ENCODE measurements at regions not wholly inside any gene's neighbourhood (a gene's known extent, or its start where the extent isn't known, plus 50 kb on each side); places are given as distances from the start of the nearest gene placed in this dataset.

GRCh38 chr2:59702026-59702425 is 851.4 kb downstream of the BCL11A start:
- Histone ChIP-seq H3K4me3 (ENCODE audit: low read length) (no peak overlapping the region), H3K4me1 (ENCODE audit: control insufficient read depth, insufficient read depth, low read length) (no peaks in the 10 kb centered on the region), H3K27ac (ENCODE audit: low read length) (no peak overlapping the region), H3K9me3 (ENCODE audit: control insufficient read depth, low read length) (no peaks in the 10 kb centered on the region), H3K27me3 (ENCODE audit: control insufficient read depth, insufficient read depth) (no peaks in the 10 kb centered on the region)
- whole genome bisulfite sequencing = 79% methylated on average over 1 of the region's 1 CpG
- intact Hi-C loops (cut with DNase I) = no loop called here
- DNase-seq = no peak
- ATAC-seq = no peak

- no peak overlapping the region for H3K27ac ChIP-seq (ENCODE audit: low read length)
- no peaks in the 10 kb centered on the region for H3K9me3 ChIP-seq (ENCODE audit: control insufficient read depth, low read length)
- 80% methylated on average over 3 of the region's 3 CpGs for WGBS
- no peaks in the 10 kb centered on the region for H3K4me1 ChIP-seq (ENCODE audit: control insufficient read depth, insufficient read depth, low read length)
- no peak for DNase-seq
- H3K27me3 ChIP-seq (ENCODE audit: control insufficient read depth, insufficient read depth) = no peaks in the 10 kb centered on the region
- ATAC-seq = no peak
- no peak overlapping the region for H3K4me3 ChIP-seq (ENCODE audit: low read length)
- intact Hi-C loops (cut with DNase I) = no loop called here
These were observed 852.0 kb downstream of the BCL11A start for GRCh38 chr2:59701271-59701994.

GRCh38 chr2:59694176-59694575 is 859.3 kb downstream of the BCL11A start:
- Histone ChIP-seq H3K27me3 (ENCODE audit: control insufficient read depth, insufficient read depth) (no peaks in the 10 kb centered on the region), H3K4me1 (ENCODE audit: control insufficient read depth, insufficient read depth, low read length) (peaks cover 1% of the 10 kb centered on the region), H3K27ac (ENCODE audit: low read length) (no peak overlapping the region), H3K9me3 (ENCODE audit: control insufficient read depth, low read length) (no peaks in the 10 kb centered on the region), H3K4me3 (ENCODE audit: low read length) (no peak overlapping the region)
- intact Hi-C loops (cut with DNase I) = no loop called here
- no peak for DNase-seq
- no peak for ATAC-seq
- WGBS = 56% methylated on average over 1 of the region's 1 CpG

GRCh38 chr2:59693231-59693959 is 860.1 kb downstream of the BCL11A start:
- H3K27me3 ChIP-seq (ENCODE audit: control insufficient read depth, insufficient read depth) = no peaks in the 10 kb centered on the region
- ATAC-seq (no peak), DNase-seq (no peak)
- no peak overlapping the region for H3K4me3 ChIP-seq (ENCODE audit: low read length)
- 51% methylated on average over 2 of the region's 2 CpGs for WGBS
- peaks cover 1% of the 10 kb centered on the region for H3K4me1 ChIP-seq (ENCODE audit: control insufficient read depth, insufficient read depth, low read length)
- no peak overlapping the region for H3K27ac ChIP-seq (ENCODE audit: low read length)
- no peaks in the 10 kb centered on the region for H3K9me3 ChIP-seq (ENCODE audit: control insufficient read depth, low read length)
- intact Hi-C loops (cut with DNase I) = no loop called here

GRCh38 chr2:59691518-59692190 is 861.8 kb downstream of the BCL11A start:
- no peak for ATAC-seq
- DNase-seq = no peak
- H3K27ac ChIP-seq (ENCODE audit: low read length) = no peak overlapping the region
- H3K4me3 ChIP-seq (ENCODE audit: low read length) = no peak overlapping the region
- H3K27me3 ChIP-seq (ENCODE audit: control insufficient read depth, insufficient read depth) = no peaks in the 10 kb centered on the region
- H3K9me3 ChIP-seq (ENCODE audit: control insufficient read depth, low read length) = no peaks in the 10 kb centered on the region
- intact Hi-C loops (cut with DNase I) = no loop called here
- peaks cover 1% of the 10 kb centered on the region for H3K4me1 ChIP-seq (ENCODE audit: control insufficient read depth, insufficient read depth, low read length)
- WGBS = 75% methylated on average over 3 of the region's 3 CpGs

- H3K9me3 ChIP-seq (ENCODE audit: control insufficient read depth, low read length) = no peaks in the 10 kb centered on the region
- H3K27me3 ChIP-seq (ENCODE audit: control insufficient read depth, insufficient read depth) = no peaks in the 10 kb centered on the region
- ATAC-seq (no peak), DNase-seq (no peak)
- H3K4me3 ChIP-seq (ENCODE audit: low read length) = no peak overlapping the region
- intact Hi-C loops (cut with DNase I) = no loop called here
- H3K27ac ChIP-seq (ENCODE audit: low read length) = no peak overlapping the region
- WGBS = 59% methylated on average over 4 of the region's 4 CpGs
- H3K4me1 ChIP-seq (ENCODE audit: control insufficient read depth, insufficient read depth, low read length) = peaks cover 1% of the 10 kb centered on the region
These were observed 862.6 kb downstream of the BCL11A start for GRCh38 chr2:59690849-59691248.

- intact Hi-C loops (cut with DNase I) = no loop called here
- no peak for DNase-seq
- Histone ChIP-seq H3K4me3 (ENCODE audit: low read length) (no peak overlapping the region), H3K27me3 (ENCODE audit: control insufficient read depth, insufficient read depth) (no peaks in the 10 kb centered on the region), H3K27ac (ENCODE audit: low read length) (no peak overlapping the region), H3K9me3 (ENCODE audit: control insufficient read depth, low read length) (no peaks in the 10 kb centered on the region), H3K4me1 (ENCODE audit: control insufficient read depth, insufficient read depth, low read length) (no peaks in the 10 kb centered on the region)
- WGBS = 76% methylated on average over 1 of the region's 1 CpG
- no peak for ATAC-seq
These were observed 868.7 kb downstream of the BCL11A start for GRCh38 chr2:59684771-59685166.

- 54% methylated on average over 4 of the region's 4 CpGs for WGBS
- no peak overlapping the region for H3K27ac ChIP-seq (ENCODE audit: low read length)
- intact Hi-C loops (cut with DNase I) = no loop called here
These were observed 869.2 kb downstream of the BCL11A start for GRCh38 chr2:59684116-59684770.

GRCh38 chr2:59680863-59681262 is 872.6 kb downstream of the BCL11A start:
- Histone ChIP-seq H3K4me1 (ENCODE audit: control insufficient read depth, insufficient read depth, low read length) (no peaks in the 10 kb centered on the region), H3K4me3 (ENCODE audit: low read length) (no peak overlapping the region), H3K27me3 (ENCODE audit: control insufficient read depth, insufficient read depth) (no peaks in the 10 kb centered on the region), H3K9me3 (ENCODE audit: control insufficient read depth, low read length) (no peaks in the 10 kb centered on the region), H3K27ac (ENCODE audit: low read length) (no peak overlapping the region)
- no peak for ATAC-seq
- intact Hi-C loops (cut with DNase I) = no loop called here
- peak in 1 of 3 donors; percentile 21 for DNase-seq
- 100% methylated on average over 1 of the region's 1 CpG for WGBS

More at GRCh38 chr2:59684116-59684770, 869.2 kb downstream of the BCL11A start:
- no peak for DNase-seq
- Histone ChIP-seq H3K27me3 (ENCODE audit: control insufficient read depth, insufficient read depth) (no peaks in the 10 kb centered on the region), H3K4me1 (ENCODE audit: control insufficient read depth, insufficient read depth, low read length) (no peaks in the 10 kb centered on the region), H3K4me3 (ENCODE audit: low read length) (no peak overlapping the region), H3K9me3 (ENCODE audit: control insufficient read depth, low read length) (no peaks in the 10 kb centered on the region)
- ATAC-seq = no peak

GRCh38 chr2:59677158-59677557 is 876.3 kb downstream of the BCL11A start:
- no peak for ATAC-seq
- intact Hi-C loops (cut with DNase I) = no loop called here
- Histone ChIP-seq H3K4me3 (ENCODE audit: low read length) (no peak overlapping the region), H3K27me3 (ENCODE audit: control insufficient read depth, insufficient read depth) (no peaks in the 10 kb centered on the region), H3K4me1 (ENCODE audit: control insufficient read depth, insufficient read depth, low read length) (no peaks in the 10 kb centered on the region), H3K27ac (ENCODE audit: low read length) (no peak overlapping the region), H3K9me3 (ENCODE audit: control insufficient read depth, low read length) (no peaks in the 10 kb centered on the region)
- no peak for DNase-seq
- WGBS = 67% methylated on average over 2 of the region's 2 CpGs

- ATAC-seq (no peak), DNase-seq (no peak)
- WGBS = 92% methylated on average over 1 of the region's 1 CpG
- Histone ChIP-seq H3K27ac (ENCODE audit: low read length) (no peak overlapping the region), H3K4me3 (ENCODE audit: low read length) (no peak overlapping the region), H3K27me3 (ENCODE audit: control insufficient read depth, insufficient read depth) (no peaks in the 10 kb centered on the region), H3K9me3 (ENCODE audit: control insufficient read depth, low read length) (no peaks in the 10 kb centered on the region), H3K4me1 (ENCODE audit: control insufficient read depth, insufficient read depth, low read length) (no peaks in the 10 kb centered on the region)
- intact Hi-C loops (cut with DNase I) = no loop called here
These were observed 879.4 kb downstream of the BCL11A start for GRCh38 chr2:59674100-59674499.
